Panc1 (cell line): ENCODE measurements at regions not wholly inside any gene's neighbourhood (a gene's known extent, or its start where the extent isn't known, plus 50 kb on each side); places are given as distances from the start of the nearest gene placed in this dataset.

ENCODE experiments used
- CTCF ChIP-seq: fragments of 450-650 bp; IDR thresholded peaks from 2 replicates; pipeline ENCODE4 v1.5.1; 2017; ENCODE audit warnings: mild to moderate bottlenecking
- REST ChIP-seq, 2 experiments: IDR thresholded peaks; 2 replicates each; pipeline ENCODE4 v1.6.1; 2011 to 2012; ENCODE audit warnings: low read depth in 2 of 2, control low read depth in 1 of 2, low read length in 1 of 2, mild to moderate bottlenecking in 1 of 2, moderate library complexity in 1 of 2; ENCODE audit not compliant: insufficient read depth in 1 of 2

GRCh38 chr6:27777614-27778355, 134.4 kb downstream of the OR2B2 start:
- TF ChIP-seq CTCF, result no peak
- no peak for TF ChIP-seq REST (IDR thresholded peaks at IDR 0.05; ENCODE audit: insufficient read depth in 1 of 2, low read depth in 2 of 2, low read length in 1 of 2)
